HG03439 (cell line): ENCODE measurements at regions not wholly inside any gene's neighbourhood (a gene's known extent, or its start where the extent isn't known, plus 50 kb on each side); places are given as distances from the start of the nearest gene placed in this dataset.
A peak's percentile ranks its signal among the peaks of the same experiment; 100 is the strongest.
"Not testable (repeated sequence)": the region's sequence is repeated elsewhere in the genome, so short reads cannot be mapped to it uniquely, and the experiment has no call there.

Experiments
- ATAC-seq: cut with Tn5 transposase; IDR thresholded peaks from one replicate; pipeline ENCODE4 v1.9.1; 2021; ENCODE audit warnings: mild to moderate bottlenecking, moderate library complexity; ENCODE audit not compliant: unreplicated experiment

- ATAC-seq = no peak
Observed at GRCh38 chr5:32916648-32917047, 205.5 kb downstream of the NPR3 start.

DNA sequence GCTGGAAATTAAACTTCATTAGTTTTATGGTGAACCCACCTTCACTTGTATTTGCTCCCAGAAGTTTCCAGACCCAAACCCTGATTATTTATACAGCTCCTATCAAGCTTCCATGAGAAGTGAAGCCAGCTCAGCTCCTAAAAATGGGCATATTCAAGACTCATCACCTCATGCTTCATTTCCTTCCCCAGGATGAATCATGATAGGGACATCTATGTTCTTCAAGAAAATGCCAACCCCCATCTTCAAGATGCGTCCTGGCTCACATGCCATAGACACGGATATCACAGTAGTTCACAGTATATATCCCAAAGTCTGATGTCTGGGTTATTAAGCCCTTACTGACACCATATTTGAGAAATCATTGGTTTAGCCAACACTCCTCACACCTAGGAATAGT lies 217.6 kb downstream of the NPR3 start:
- ATAC-seq = no peak

DNA sequence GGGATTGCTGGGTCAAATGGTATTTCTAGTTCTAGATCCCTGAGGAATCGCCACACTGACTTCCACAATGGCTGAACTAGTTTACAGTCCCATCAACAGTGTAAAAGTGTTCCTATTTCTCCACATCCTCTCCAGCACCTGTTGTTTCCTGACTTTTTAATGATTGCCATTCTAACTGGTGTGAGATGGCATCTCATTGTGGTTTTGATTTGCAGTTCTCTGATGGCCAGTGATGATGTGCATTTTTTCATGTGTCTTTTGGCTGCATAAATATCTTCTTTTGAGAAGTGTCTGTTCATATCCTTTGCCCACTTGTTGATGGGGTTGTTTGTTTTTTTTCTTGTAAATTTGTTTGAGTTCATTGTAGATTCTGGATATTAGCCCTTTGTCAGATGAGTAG lies 220.3 kb downstream of the NPR3 start:
- not testable (repeated sequence) for ATAC-seq

- ATAC-seq = no peak
Observed at GRCh38 chr5:32932241-32932935, 221.3 kb downstream of the NPR3 start.

DNA sequence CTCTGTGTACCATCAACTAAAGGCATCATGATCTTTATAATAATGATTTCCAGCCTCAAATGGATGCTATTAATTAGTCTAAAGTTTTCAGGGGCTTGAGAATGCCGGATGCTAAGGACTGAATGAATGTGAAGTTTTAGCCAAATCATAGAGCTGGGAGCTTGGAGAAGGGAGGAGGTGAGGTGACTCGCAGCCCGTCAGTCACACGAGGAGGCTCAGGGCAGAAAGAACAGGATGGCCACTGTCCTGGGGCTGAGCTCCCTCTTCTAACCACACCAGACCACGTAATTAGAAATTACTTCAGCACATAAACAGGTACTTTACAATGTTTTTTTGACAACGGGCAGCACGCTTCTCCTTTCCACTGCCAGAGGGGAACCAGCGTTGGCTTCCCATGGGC lies 222.6 kb downstream of the NPR3 start:
- no peak for ATAC-seq

DNA sequence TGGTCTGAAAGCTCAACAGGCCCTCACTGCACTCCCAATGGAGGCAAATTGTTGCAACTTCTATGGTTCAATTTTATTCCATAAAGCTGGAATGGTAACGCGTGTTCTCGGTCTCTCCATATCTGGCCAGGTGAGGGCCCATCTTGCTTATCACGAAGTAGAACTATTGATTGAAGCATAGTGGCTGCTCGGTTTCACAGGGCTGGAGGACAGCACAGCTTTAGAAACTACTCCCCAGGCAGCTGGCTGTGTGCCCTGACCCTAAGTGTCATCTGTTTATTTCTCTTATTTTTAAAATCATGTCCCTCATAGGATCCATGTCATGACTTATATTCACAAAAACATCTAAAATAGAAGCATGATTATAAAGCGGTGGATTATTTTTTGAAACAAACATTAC lies 223.4 kb downstream of the NPR3 start:
- ATAC-seq = no peak

DNA sequence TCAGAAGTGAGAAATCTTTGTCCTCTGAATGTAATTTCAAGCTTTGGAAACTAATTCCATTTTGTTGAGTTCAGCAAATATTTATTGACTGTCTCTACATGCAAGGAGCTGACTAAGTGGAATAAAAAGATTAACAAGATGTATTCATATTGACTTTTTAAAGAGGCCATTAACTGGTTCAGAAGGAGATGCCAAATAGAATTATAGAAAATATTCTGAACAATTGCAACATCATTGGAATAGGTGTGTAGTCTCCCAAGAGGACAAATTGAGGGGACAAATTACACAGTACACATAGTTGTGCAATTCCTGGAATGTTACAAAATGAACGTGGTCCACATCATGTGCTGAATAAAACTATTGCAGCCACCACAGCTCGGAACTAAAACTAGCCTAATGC lies 224.2 kb downstream of the NPR3 start:
- no peak for ATAC-seq

GRCh38 chr5:32936329-32936728 lies 225.2 kb downstream of the NPR3 start:
- no peak for ATAC-seq

DNA sequence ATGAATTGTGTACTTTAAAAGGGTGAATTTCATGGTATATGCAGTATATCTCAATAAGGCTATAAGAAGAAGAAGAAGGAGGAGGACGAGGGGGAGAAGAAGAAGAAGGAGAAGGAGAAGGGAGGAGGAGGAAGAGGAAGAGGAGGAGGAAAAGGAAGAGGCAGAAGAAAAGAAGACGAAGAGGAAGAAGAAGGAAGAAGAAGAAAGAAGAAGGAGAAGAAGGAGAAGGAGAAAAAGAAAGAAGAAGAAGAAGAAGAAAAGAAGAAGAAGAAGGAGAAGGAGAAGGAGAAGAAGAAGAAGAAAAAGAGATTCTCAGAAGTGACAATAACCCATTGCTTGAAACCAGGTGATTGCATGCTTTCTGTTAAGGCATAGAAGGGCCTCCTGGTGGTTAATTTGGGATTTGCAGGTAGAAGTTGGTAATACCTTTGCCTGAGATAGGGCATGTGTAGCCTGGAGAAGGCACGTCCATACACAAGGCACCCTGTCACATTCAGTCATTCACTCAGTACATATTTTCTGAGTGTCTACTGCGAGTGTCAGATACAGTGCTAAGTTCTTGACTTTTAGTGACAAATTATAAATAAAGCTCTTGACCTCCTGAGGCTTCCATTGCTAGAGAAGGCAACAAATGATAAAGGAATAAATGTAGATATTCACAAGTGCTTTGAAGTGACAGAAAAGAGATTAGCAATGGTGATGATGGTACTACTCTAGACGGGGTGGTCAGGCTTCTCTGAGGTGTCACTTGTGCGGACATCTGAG lies 231.3 kb downstream of the NPR3 start:
- peak; percentile 64 for ATAC-seq

GRCh38 chr5:32949286-32949970 lies 238.3 kb downstream of the NPR3 start:
- no peak for ATAC-seq

- ATAC-seq = no peak
Observed at GRCh38 chr5:32951003-32951402, 239.9 kb downstream of the NPR3 start.

DNA sequence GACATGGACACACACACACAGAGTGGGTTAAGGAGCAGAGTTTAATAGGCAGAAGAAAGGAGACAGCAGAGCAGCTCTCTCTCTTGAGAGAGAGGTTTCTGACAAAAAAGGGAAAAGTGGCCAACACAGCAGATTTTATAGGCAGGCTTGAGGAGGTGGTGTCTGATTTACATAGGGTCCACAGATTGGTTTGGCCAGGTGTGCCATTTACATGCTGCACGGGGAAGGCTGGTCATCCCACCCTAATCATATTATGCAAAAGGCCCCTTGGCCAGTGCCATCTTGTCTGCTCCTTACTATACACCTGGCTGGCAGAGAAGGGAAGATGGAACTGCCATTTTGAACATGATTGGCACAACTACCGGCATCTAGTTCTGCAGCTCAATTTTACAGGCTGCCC lies 240.8 kb downstream of the NPR3 start:
- no peak for ATAC-seq

DNA sequence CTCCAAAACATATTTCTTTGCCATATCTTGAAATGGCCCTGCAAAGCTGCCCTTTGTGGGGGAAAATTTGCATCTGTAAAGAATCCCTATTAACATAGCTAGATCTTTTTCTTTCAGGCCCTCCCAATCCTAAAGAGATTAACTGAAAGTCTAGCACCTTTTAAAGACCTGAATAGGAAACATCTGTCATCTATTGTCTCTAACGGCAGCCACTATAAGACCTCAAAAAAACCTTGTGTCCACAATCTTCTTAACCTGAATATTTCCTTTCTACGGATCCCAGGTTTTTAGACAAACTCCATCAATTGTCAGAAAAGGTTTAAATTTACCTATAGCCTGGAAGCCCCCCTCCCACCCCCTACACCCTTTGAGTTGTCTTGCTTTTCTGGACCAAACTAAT lies 241.3 kb downstream of the NPR3 start:
- ATAC-seq = not testable (repeated sequence)

- ATAC-seq = no peak
Observed at GRCh38 chr5:32953694-32954093, 242.6 kb downstream of the NPR3 start.

DNA sequence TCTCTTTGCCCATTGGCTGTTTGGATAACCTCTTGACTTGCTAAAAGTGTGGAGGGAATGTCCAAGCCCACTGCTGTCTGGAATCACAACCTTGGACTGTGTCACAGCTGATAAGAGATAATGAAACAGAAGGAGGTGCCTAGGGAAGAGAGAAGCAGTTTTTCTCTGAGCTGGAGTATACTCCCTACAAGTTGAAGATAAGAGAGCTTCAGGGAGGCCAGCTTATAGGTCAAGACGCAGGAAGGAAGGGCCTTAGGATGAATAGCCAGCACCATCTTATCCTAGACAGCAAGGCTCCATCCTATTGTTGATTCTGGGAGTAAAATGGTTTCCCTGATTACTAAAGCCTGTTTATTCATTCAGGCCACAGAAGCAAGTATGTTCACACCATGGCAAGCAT lies 244.7 kb downstream of the NPR3 start:
- no peak for ATAC-seq

DNA sequence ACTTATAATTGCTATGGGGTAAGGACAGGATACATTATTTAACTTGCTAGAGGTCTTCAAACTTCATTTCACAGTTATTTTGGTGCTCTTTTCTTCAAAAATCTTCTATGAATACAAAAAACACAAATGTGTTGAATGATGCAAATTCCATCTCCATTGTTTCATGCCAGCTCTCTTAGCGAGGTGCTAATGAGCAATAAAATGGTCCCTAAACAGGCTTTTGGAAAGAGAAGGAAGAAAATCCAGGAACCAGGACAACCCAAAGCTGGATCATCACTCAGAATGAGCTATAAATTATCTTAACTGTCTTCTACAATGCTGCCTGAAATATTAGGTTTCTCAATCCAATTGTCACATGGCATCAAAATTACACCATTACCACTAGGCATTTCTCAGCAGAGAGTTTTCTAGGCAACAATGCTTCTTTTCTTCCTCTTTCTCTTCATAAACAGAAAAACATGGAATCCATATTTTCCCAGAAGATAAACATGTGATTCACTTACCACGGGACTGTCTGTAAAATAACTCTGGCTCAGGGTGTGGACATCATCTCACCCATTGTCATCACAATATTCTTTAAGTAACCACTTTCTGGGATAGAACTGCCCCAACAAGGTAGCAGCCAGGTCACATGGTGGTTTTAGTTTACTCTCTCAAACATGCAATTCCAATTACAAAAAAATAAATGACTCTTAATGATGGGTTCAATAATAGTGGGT lies 249.4 kb downstream of the NPR3 start:
- no peak for ATAC-seq

GRCh38 chr5:32961059-32961415 lies 249.9 kb downstream of the NPR3 start:
- no peak for ATAC-seq

DNA sequence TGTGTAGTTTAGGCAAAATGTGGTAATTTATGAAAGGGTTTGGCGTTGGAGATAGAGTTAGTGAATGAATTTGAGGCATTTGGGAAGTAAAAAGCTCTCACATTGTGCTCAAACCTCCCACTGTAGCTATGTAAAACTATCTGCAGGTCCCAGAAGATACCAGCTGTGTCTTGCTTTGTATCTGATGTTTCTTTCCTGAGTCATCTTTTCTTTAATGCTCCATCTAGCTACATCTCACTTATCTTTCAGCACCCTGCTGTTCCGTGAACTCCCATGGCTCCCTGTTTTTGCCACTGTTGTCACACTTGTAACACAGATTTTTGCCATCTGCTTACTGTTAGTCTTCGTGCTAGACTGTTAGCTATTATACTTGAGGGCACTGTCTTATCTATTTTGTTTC lies 253.1 kb downstream of the NPR3 start:
- ATAC-seq = no peak

- ATAC-seq = no peak
Observed at GRCh38 chr5:32973646-32974045, 262.5 kb downstream of the NPR3 start.

GRCh38 chr5:32975656-32976375 lies 264.7 kb downstream of the NPR3 start:
- ATAC-seq = no peak

GRCh38 chr5:32981061-32981460 lies 269.9 kb downstream of the NPR3 start:
- no peak for ATAC-seq
